Aorta (tissue), 2 donors: ENCODE measurements at regions not wholly inside any gene's neighbourhood (a gene's known extent, or its start where the extent isn't known, plus 50 kb on each side); places are given as distances from the start of the nearest gene placed in this dataset.

Experiments
- microRNA-seq, 2 donors: library from miRNA; unstranded; fragments of <30 nt; microRNA quantifications; one replicate each; pipeline ENCODE4 v1.2.0, GENCODE V29; 2020
- donor health status: DM: no; HTN: no; CAD: no.
- donor health status: DM: yes; HTN: yes; CAD: no.

Small RNAs in the stretch of these regions (microRNA-seq; reads per million reads assigned to microRNA genes)
- 0 reads per million in 2 donors for gene MIR548AB
